COLO668 (cell line): ENCODE measurements at regions not wholly inside any gene's neighbourhood (a gene's known extent, or its start where the extent isn't known, plus 50 kb on each side); places are given as distances from the start of the nearest gene placed in this dataset.

Experiments
- DNase-seq: peaks from one replicate; lab custom pipeline; 2025; ENCODE audit not compliant: unreplicated experiment; lab: John Stamatoyannopoulos, UW

DNA sequence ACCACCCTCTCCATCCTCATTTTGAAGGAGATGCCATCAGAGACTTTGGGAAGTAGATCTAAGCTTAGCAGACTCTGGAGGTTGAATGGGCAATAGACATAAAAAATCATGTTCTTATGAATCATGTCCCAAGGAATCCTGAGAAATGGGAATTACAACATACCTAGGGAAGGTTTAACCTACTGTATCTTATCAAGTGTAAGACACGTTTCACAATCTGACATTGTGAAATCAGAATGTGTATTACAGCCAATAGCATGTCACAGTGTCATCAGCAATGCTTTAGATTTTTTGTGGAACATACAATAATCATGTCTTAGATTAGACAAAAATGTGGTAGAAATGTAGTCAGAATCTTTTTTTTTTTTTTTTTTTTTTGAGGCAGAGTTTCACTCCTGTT is 332.4 kb upstream of the TLE3 start:
- no peak for DNase-seq

DNA sequence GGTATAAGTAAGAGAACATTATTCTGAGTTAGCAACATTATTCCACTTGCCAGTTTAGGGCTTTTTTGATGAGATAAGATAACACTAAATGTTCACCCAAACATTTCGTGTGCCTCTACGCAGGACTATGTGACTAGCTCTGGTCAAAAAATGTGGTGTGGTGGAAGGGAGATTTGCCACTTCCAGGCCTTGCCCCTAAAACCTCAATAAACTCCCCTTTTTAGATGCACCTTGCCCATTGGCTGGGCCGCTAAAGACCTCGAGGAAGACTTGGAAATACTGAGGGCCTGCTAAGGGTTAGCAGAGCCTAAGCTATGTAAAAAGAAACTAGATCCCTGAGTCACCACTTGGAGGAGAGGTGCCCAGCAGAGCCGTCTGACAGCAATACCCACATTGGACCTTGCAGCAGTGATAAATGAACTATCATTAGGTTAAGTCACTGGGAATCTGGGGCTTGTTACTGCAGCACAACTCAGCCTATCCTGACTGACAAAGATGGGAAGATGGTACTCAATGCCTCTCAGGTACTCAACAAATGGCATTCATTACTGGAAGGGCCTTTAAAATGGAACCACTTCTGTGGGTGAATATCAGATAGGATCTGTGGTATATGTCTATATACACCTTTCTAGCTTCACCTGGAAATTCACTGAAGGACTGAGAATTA is 331.5 kb upstream of the TLE3 start:
- no peak for DNase-seq

DNA sequence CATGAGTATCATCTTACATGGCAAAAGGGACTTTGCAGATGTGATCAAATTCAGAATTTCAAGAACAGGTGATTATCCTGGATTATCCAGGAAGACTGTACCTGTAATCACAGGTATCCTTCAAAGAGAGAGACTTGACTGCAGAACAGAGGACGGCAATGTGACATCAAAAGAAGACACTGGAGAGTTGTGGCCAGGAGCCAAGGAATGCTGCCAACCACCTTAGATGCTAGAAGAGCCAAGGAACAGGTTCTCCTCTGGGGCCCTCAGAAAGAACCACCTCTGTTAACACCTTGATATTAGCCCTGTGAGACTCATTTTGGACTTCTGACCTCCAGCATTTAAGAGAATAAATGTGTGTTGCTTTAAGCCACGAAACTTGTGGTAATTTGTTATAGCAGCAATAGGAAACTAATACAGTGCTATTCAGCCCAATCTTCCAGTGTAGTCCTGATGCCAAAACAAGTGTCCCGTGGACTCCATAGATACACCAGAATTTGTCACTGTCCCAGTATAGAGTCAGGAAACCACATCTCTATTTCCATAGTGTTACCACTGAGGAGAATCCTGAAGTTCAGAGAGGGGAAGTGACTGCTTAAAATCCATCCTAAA is 330.6 kb upstream of the TLE3 start:
- no peak for DNase-seq

DNA sequence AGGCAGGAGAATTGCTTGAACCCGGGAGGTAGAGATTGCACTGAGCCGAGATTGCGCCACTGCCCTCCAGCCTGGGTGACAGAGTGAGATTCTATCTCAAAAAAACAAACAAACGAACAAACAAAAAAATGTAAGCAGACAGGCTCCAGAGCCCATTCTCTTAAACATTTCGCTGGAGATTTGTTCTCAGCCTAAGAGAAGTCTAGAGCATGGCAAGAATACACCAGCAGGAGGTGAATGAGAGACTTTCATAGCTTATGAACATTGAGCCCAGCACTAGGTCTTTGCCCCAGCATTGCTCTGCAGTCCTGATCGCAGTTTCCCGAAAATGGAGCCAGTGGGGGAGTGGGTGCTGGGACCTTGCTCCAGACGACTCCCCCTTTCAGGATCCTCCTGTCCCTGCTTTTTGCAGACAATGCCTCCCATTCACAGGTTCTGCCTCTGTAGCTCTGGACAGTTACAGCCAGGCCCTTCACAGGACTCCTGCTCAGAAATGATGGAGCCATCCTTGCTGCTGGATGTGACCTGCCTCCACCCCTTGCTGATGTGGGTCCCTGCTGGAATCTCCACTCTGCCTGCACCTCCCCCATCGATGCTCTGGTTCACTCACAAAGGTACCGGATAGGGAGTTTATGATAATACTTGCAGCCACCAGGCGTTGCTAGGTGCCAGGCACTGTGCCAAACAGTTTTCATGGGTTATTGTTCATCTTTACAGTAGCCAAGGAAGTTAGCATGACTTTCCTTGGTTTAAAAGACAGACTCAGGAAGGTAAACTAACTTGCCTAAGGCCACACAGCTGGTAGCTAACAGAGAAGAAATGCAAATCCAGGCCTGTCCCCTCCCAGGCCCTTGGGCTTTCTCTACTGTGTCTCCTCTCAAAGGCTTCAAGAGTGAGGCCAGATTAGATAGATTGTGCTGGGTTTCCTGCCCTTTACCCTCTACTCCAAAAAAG is 329.7 kb upstream of the TLE3 start:
- DNase-seq: no peak

DNA sequence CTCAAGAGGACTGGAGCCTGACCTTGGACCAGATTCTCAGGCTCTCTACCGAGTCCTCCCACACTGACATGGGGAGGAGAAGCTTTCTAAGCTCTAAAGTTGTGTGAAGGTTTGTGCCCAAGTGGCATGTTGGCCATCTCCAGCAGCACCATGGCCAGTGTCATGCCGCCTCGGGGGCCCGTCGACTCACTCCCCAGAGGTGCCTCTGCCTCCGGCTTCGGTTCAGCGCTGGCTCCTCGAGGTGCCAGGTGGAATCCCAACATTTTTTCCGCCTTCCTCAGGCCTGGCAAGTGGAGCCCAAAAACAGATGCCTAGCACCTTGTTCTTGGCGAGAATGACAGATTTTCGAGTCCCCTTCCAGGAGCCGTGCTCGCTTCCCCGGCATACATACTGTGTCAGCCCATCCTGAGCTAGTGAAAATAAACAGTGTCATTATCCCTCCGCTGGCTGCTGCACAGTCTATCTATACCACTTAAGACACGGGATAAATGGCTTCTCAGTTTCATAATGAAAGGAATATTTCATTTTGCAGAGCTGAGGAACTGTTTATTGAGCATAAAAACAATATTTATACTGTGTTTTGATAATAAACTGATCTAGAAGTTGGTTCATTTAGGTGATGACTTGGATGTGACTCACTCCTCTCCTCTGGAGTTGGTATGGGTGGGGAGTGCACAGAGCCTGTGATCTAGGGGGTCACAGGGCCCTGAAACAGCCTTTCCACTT is 328.5 kb upstream of the TLE3 start:
- no peak for DNase-seq

DNA sequence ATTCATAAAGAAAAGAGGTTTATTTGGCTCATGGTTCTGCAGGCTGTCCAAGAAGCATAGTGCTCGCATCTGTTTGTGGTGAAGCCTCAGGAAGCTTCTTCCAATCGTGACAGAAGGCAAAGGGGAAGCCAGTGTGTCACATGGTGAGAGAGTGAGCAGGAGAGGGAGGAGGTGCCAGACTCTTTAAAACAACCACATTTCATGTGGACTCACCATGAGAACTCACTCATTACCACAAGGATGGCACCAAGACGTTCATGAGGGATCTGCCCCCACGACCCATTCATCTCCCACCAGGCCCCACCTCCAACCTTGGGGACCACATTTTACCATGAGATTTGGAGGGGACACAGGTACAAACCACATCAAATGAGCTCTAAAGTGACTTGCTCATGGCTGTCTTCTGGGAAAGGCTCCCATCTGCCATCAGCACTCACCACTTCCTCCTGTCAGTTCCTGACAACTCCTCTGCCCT is 327.3 kb upstream of the TLE3 start:
- no peak for DNase-seq

DNA sequence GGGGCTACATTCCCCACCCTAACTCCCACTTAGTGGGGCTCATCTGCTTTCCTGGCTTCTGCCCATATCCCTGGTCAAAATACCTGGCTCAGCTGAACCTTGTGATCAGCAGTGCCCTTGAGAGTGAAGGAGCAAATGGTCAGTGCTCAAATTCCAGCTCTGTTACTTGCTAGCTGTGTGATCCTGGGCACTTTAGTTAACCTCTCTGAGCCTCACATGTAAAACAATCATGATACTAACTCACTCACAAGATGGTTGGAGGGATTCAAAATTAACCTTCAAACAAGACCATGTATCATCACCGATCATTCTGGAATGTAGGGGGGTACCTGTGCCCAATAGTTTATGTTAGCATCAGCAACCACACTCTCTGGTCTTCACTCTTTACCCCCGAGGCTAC is 325.6 kb upstream of the TLE3 start:
- DNase-seq: no peak

DNA sequence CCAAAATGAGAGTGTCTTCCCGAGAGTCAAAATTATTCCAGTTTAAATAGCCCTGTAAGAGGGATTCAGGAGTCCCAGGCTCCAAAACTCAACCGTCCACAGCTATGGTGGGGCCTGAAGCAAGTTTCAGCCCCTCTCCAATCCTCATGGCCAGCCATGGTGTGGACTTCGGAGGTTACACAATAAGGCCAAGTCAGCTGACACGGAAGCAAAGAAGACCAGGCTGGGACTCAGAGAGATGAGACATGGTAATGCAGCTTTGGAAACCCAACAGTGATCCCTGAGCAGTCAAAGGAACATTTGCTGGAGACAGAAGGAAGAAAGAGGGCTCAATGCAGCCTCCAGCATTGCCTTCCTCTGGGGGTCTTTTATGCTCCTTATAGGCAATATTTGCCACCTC is 324.6 kb upstream of the TLE3 start:
- no peak for DNase-seq

DNA sequence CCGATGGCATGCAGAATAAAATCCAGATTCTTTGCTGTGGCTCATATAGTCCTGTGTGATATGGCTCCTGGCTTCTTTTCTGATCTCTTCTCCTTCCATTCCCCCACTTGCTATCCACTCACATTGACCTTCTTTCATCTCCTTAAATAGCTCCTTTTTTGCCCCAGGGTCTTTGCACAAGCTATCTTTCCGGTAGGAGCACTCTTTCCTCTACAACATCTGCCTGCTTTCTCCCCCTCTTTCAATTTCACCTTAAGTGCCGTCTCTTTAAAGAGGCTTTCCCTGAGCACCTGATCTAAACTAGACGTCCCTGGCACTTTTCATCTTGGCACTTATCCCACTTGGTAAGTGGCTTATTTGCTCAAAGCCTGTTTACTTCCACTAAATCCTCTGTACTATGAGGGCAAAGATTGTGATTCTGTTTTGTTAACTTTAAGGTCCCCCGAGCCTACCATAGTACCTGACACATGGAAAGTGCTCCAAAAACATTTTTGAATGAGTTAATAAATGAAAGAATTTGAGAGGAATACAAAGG is 323.3 kb upstream of the TLE3 start:
- no peak for DNase-seq

DNA sequence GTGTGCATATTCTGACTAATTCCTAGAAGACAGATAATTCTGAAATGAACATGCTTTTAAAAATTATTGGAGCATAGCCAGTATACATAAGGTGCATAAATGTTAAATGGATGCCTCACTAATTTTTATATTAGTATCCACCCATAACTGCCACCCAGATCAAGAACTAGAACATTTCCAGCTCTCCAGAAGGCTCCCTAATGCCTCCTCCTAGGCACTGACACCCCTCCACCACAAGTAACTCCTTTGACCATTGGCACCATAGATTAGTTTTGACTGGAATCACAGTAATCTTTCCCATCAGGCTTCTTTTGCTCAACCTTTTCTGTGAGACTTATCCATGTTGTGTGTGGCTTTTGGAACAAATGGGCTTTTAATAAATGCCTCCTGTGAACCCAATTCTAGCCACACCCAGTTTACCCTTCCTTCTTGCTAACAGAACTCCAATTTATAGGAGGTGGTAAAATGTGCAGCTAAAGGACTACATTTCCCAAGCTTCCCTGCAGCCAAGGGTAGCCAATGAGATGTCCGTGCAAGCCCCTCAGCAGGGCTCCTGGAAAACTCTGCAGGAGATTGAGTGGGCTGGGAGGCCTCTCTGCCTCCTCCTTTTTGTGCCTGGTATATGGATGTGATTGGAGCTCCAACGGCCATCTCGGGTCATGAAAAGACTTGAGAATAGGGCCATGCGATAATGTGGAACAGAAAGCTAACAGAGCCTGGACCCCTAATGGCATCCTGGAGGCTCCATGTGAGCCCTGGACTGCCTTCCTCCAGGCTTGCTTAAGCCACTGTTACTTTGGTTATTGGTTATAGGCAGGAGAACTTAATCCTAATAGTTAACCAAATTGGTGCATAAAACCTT is 322.6 kb upstream of the TLE3 start:
- DNase-seq: no peak

DNA sequence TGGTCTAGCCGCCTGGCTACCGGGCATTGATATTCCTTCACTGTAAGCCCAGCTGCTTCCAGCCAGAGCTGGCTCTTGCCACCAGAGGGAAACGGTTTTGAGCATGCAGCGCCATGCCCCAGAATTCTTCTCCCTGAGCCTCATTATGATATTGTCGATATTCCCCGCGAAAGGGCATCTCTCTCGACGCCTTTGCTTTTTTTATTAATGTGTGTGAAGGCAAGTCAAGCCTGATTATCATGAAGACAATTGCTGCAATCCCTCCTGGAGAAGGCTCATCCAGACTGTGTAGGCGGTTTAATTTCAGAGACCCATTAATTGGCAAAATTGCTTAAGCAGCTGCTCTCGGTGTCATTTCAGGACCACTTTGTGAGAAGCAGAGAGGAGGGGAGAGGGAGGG is 321.2 kb upstream of the TLE3 start:
- no peak for DNase-seq

DNA sequence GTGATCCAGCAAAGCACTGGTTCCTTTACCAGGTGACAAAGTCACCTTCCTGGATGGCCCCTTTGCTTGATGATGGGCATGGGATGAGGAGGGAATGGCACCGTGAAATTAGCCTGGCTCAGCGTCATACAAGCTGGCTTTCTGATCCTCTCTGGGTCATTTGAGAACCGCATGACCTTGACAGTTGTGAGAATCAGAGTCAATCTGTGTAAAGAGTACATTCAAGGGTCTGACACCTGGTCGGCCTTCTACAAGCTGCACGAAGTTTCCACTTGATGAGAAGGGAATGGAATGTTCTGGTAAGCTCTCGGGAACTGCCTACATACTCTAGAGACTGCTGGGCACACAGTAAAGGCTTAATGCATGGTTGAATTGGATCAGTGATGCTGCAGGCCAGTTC is 319.8 kb upstream of the TLE3 start:
- no peak for DNase-seq

DNA sequence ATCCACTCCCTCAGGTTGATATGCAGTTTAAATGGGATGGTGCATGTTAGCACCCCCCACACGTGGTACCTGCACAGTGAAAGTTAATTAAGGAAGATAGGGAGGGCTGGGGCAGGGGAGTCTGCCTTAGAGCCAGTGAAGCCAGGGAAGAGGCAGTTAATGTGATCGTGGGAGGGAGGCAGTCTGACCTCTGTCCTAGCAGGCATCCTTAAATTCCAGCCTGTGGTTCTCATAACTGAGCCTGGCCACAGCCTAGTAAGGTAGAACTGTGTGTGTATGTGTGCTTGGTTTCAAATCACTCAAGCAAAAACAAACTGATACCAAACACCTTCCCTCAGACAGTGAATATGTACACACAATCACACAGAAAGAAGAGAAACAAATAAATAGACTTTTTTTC is 319.1 kb upstream of the TLE3 start:
- DNase-seq: no peak

DNA sequence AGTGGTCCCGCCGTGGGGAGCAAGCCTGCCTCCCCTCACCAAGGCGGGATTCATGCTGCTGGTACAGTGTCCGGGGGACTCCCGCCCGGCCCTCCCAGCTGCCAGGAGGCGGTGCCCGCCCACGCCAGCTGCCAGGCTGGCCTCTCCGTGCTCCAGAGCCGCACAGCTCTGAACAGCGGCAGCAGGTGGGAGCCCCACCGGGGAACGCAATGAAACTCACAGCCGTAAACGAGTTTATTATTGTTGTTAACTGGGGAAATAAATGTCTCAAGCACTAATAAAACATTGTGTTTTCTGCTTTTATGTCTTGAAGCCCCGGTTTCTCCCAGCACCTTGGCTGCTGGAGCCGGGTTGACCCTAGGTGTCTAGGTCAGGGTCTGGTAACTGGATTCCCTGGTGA is 317.7 kb upstream of the TLE3 start:
- peak; percentile 91 for DNase-seq

DNA sequence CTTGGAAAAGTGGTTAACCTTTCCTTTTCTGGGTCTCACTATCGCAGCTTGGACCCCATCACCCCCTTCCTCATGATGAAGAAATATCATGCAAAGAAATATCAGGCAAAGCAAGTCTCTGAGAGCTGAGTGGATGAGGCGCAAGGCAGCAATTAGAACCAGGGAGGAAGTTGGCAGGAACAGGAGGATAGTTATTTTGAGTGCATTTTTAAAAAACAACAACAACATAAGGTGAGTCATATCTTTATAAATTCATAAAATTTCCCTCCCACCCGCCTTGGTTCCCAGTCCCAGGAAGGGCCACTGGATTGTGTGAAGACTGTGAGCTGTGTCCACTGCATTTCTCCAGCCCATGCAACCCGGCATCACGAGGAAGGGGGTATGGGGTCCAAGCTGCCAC is 316.9 kb upstream of the TLE3 start:
- no peak for DNase-seq

DNA sequence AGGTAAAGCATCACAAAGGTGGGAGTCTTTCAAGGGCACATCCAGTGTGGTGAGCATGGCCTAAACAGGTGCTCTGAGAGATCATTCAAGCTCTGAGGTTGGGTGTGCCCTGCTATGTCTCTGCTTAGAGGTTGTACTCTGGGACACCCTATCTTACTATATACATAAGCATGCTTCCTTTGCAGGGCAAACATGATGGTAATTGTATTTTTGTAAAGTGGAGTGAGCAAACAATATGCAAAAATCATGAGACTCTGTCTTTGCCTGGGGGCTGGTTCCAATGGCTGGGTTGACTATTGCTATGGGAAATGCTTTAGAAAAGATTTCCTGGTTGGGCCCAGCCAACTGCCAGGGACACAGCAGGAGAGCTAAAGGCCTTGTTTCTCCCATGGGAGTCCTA is 315.1 kb upstream of the TLE3 start:
- DNase-seq: peak; percentile 86

DNA sequence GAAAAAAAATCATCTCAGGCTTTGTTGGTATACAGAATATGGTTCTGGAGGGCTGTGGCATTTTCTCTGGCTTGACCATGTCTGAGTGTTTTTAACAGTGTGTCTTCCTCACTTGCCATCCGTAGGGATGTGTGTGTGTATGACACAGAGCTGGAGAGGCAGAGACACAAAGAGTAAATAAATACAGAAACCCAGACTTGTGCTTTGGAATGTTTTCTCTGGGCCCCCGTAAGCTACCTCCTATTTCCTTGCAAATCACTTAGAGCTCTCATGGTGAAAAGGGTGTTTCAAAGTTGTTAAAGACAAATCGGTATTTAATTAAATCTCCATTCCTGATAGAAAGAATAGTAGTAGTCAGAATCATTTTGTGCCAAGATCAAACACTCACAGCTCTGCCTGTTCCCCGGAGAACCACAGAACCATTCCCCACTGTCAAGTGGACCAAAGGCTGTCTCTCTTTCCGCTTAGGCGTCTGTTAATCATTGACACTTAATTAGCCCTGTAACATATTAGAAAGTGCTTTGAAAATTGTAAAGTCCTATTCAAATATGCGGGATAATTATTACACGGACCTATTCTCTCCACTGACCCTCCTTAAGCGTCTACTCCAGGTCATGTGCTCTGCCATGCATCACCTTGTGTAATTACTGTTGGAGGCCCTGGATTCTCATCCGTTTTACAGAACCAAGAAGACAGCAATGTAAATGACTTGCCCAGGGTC is 313.6 kb upstream of the TLE3 start:
- DNase-seq: peak; percentile 24

DNA sequence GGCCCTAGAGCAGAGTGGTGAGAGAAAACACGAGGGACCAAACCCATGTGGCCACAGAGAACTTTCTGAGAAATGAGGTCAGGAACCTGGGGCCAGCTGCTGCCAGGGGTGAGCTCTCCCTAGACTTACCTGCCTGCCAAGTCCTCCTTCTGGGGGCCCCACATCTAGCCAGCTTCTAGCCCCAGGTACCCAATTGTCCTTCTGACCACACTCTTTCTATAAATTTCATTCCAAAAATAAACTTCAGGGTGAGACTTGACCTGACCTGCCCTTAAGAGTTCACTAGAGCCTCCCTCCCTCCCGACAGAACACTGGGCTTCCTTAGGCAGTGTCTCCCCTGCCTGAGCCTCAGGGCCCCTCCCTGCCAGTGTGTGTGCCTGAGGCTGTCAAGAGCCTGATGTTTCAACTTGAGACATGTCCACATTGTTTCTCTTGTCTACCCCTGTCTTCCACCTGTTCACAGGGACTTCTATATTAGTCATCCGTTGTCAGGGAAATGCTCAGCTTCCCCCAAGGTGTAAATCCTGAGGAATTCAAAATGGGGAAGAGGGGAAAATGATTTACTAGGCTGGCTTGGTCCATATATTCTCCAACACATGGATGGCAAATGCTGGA is 312.8 kb upstream of the TLE3 start:
- DNase-seq: no peak

DNA sequence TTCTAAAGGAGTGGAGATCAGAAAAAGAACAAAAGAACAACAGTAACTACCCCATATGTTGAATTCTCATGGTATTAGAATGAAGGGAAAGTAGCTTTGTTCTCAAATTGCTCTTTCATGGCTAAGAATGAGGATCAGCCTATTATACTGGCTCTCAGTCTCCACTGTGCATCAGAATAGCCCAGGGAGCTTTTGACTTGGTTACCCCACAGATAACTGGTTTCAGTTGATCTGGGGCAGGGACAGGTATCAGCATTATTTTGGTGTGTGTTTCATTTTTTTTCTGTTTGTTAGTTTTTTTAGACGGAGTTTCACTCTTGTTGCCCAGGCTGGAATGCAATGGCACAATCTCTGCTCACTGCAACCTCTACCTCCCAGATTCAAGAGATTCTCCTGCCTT is 311.7 kb upstream of the TLE3 start:
- DNase-seq: no peak
